Brain microvascular endothelial cell (primary cell): ENCODE measurements at regions not wholly inside any gene's neighbourhood (a gene's known extent, or its start where the extent isn't known, plus 50 kb on each side); places are given as distances from the start of the nearest gene placed in this dataset.
"Not testable (repeated sequence)": the region's sequence is repeated elsewhere in the genome, so short reads cannot be mapped to it uniquely, and the experiment has no call there.

Experiments
- DNase-seq: peaks from one replicate; pipeline ENCODE4 v3.0.0-alpha.2; 2020
- H3K27ac ChIP-seq: fragments of 250-450 bp; sonication (Bioruptor Pico); 2 replicates; pipeline ENCODE4 v1.5.1; 2020; ENCODE audit warnings: mild to moderate bottlenecking, moderate library complexity
- H3K27me3 ChIP-seq: fragments of 250-450 bp; sonication (Bioruptor Pico); replicated peaks from 2 replicates; pipeline ENCODE4 v1.5.1; 2020; ENCODE audit warnings: mild to moderate bottlenecking
- H3K36me3 ChIP-seq: fragments of 250-450 bp; sonication (Bioruptor Pico); replicated peaks from 2 replicates; pipeline ENCODE4 v1.5.1; 2020; ENCODE audit warnings: mild to moderate bottlenecking
- H3K4me3 ChIP-seq: 2 replicates; pipeline ENCODE4 v1.5.1; 2011; ENCODE audit warnings: low read depth, mild to moderate bottlenecking, control low read depth, low read length, moderate library complexity
- CTCF ChIP-seq: IDR thresholded peaks from 2 replicates; pipeline ENCODE4 v1.5.1; 2011; ENCODE audit warnings: low read depth, mild to moderate bottlenecking, moderate library complexity, low read length, control low read depth, inconsistent platforms; ENCODE audit errors: missing control alignments
- in situ Hi-C: cut with HindIII; loops from 2 replicates; pipeline ENCODE4 v1.10.0; 2017; ENCODE audit warnings: low sequenced_read_pairs, low pct_ligation_motif_present

GRCh38 chr3:24565053-24565452 lies 70.4 kb upstream of the THRB start:
- Histone ChIP-seq H3K4me3 (no peak overlapping the region), H3K27ac (no peak overlapping the region), H3K36me3 (no peaks in the 10 kb centered on the region), H3K27me3 (no peaks in the 10 kb centered on the region)
- no peak for DNase-seq
- no peak for TF ChIP-seq CTCF
- in situ Hi-C loops, result no loop called here

GRCh38 chr3:24565656-24566055 lies 71.0 kb upstream of the THRB start:
- Histone ChIP-seq H3K36me3 (no peaks in the 10 kb centered on the region), H3K27me3 (no peaks in the 10 kb centered on the region), H3K27ac (no peak overlapping the region), H3K4me3 (no peak overlapping the region)
- no peak for DNase-seq
- in situ Hi-C loops, result no loop called here
- TF ChIP-seq CTCF, result no peak

GRCh38 chr3:24566927-24567326 lies 72.3 kb upstream of the THRB start:
- no peak for DNase-seq
- Histone ChIP-seq H3K27ac (no peak overlapping the region), H3K27me3 (no peaks in the 10 kb centered on the region), H3K4me3 (no peak overlapping the region), H3K36me3 (no peaks in the 10 kb centered on the region)
- no peak for TF ChIP-seq CTCF
- in situ Hi-C loops, result no loop called here

- DNase-seq, H3K36me3 ChIP-seq, H3K4me3 ChIP-seq, H3K27me3 ChIP-seq, in situ Hi-C loops, H3K27ac ChIP-seq: not testable (repeated sequence)
These were observed 77.8 kb upstream of the THRB start for GRCh38 chr3:24572409-24572808.

GRCh38 chr3:24573576-24573975 lies 78.9 kb upstream of the THRB start:
- in situ Hi-C loops, result no loop called here
- H3K4me3 ChIP-seq, result no peak overlapping the region
- no peaks in the 10 kb centered on the region for H3K36me3 ChIP-seq
- no peak for TF ChIP-seq CTCF
- H3K27ac ChIP-seq, result no peak overlapping the region
- DNase-seq, result no peak
- H3K27me3 ChIP-seq, result no peaks in the 10 kb centered on the region

GRCh38 chr3:24578324-24578723 lies 83.7 kb upstream of the THRB start:
- H3K36me3 ChIP-seq, result no peaks in the 10 kb centered on the region
- in situ Hi-C loops, result no loop called here
- no peak overlapping the region for H3K4me3 ChIP-seq
- H3K27ac ChIP-seq, result no peak overlapping the region
- DNase-seq, result no peak
- no peaks in the 10 kb centered on the region for H3K27me3 ChIP-seq
- no peak for TF ChIP-seq CTCF
